ENCODE measurements at regions not wholly inside any gene's neighbourhood (a gene's known extent, or its start where the extent isn't known, plus 50 kb on each side); places are given as distances from the start of the nearest gene placed in this dataset.

DNA sequence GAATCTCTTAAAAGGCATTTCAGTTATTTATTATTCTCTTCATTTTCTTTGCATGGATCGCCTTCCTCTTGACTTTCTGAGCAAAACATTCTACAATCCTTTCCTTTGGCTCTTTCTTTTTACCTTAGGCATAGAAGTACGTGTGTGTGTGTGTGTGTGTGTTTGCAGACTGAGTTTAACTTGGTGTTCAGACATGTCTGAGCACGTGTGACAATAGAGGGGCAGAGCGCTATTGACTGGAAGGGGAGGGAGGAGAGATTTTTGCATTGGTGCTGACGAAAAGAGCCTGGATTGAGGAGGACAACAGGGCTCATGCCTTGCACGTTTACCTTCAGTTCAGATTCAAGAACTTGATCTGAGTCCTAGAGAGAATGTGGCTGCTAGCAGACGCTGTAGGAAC lies 129.8 kb downstream of the SEC23IP start:
- Mint-ChIP-seq H3K4me3 (no peak overlapping the region), H3K27ac (no peak overlapping the region), H3K9me3 (ENCODE audit: insufficient read depth) (peaks cover 2% of the 10 kb centered on the region), H3K4me1 (no peaks in the 10 kb centered on the region), H3K27me3 (peaks cover 50% of the 10 kb centered on the region)
- POLR2A ChIA-PET = no interaction called here
- Histone ChIP-seq H3K27me3 (replicated peaks in 1 of 4; ENCODE audit: control extremely low read depth in 1 of 4, control insufficient read depth in 3 of 4, insufficient read depth in 4 of 4, low read length in 3 of 4) (peaks cover 0 to 3% (median 0%) of the 10 kb centered on the region in 4 experiments), H3K36me3 (replicated peaks in 1 of 2; ENCODE audit: control extremely low read depth in 1 of 2, control insufficient read depth in 1 of 2, extremely low read depth in 1 of 2, insufficient read depth in 2 of 2, low read length in 1 of 2) (no peaks in the 10 kb centered on the region), H3K4me2 (replicated peaks; ENCODE audit: low read depth, low read length, poor library complexity, severe bottlenecking) (no peak overlapping the region), H3K4me1 (ENCODE audit: control insufficient read depth in 2 of 2, insufficient read depth in 2 of 2, low read length in 2 of 2) (no peaks in the 10 kb centered on the region), H3K4me3 (ENCODE audit: control extremely low read depth in 1 of 5, extremely low read depth in 1 of 5, insufficient read depth in 1 of 5, low read depth in 2 of 5, low read length in 4 of 5) (no peak overlapping the region), H3K27ac (ENCODE audit: low read length in 2 of 2) (no peak overlapping the region), H2AFZ (ENCODE audit: insufficient read depth, low read depth, low read length, poor library complexity, severe bottlenecking) (no peak overlapping the region), H3K79me2 (ENCODE audit: control insufficient read depth, insufficient read depth, low read length) (no peaks in the 10 kb centered on the region), H4K20me1 (ENCODE audit: control insufficient read depth, insufficient read depth, low read length, poor library complexity, severe bottlenecking) (no peaks in the 10 kb centered on the region), H3K9me3 (ENCODE audit: control extremely low read depth in 1 of 3, control insufficient read depth in 2 of 3, insufficient read depth in 1 of 3, low read length in 2 of 3) (no peaks in the 10 kb centered on the region), H3K9ac (ENCODE audit: low read length) (no peak overlapping the region)
- DNase-seq (no peak), ATAC-seq (ENCODE audit: low read depth) (no peak)
- CTCF ChIA-PET = no interaction called here
- intact Hi-C loops (cut with micrococcal nuclease) = no loop called here
- 92% methylated on average over 5 of the region's 7 CpGs for WGBS (ENCODE audit: insufficient coverage)
- TF ChIP-seq EZH2 (IDR thresholded peaks at IDR 0.05; ENCODE audit: borderline replicate concordance, insufficient read depth, low read depth, low read length, poor library complexity, severe bottlenecking) = no peak
- TF ChIP-seq, protein P1, sequence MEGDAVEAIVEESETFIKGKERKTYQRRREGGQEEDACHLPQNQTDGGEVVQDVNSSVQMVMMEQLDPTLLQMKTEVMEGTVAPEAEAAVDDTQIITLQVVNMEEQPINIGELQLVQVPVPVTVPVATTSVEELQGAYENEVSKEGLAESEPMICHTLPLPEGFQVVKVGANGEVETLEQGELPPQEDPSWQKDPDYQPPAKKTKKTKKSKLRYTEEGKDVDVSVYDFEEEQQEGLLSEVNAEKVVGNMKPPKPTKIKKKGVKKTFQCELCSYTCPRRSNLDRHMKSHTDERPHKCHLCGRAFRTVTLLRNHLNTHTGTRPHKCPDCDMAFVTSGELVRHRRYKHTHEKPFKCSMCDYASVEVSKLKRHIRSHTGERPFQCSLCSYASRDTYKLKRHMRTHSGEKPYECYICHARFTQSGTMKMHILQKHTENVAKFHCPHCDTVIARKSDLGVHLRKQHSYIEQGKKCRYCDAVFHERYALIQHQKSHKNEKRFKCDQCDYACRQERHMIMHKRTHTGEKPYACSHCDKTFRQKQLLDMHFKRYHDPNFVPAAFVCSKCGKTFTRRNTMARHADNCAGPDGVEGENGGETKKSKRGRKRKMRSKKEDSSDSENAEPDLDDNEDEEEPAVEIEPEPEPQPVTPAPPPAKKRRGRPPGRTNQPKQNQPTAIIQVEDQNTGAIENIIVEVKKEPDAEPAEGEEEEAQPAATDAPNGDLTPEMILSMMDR (IDR thresholded peaks at IDR 0.05) = no peak

DNA sequence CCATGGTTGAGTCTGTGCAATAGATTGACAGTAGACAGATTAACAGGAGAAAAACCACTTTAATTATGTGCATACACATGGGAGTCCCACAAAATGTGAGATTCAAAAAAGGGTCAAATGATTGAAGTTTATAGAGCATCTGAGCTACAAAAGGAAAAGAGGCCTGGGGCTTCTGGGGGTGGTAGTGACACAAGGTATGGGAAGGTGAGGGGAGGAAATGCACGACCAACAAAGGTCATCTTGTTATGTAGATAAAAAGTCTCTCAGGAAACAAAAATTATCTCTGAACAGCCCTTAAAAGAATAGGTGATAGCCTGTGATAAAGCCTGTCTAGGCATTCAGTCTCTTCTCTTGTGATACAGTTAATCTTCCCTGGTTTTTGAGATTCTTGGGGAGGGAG lies 141.7 kb downstream of the SEC23IP start:
- no CpG with 5 or more reads among the region's 1 CpG for WGBS (ENCODE audit: insufficient coverage)
- no peaks in the 10 kb centered on the region for H3K9me3 Mint-ChIP-seq (ENCODE audit: insufficient read depth)
- Histone ChIP-seq H4K20me1 (ENCODE audit: control insufficient read depth, insufficient read depth, low read length, poor library complexity, severe bottlenecking) (no peaks in the 10 kb centered on the region), H3K4me1 (ENCODE audit: control insufficient read depth in 2 of 2, insufficient read depth in 2 of 2, low read length in 2 of 2) (no peaks in the 10 kb centered on the region), H3K27me3 (replicated peaks in 1 of 4; ENCODE audit: control extremely low read depth in 1 of 4, control insufficient read depth in 3 of 4, insufficient read depth in 4 of 4, low read length in 3 of 4) (no peaks in the 10 kb centered on the region), H3K9ac (ENCODE audit: low read length) (no peak overlapping the region), H3K9me3 (ENCODE audit: control extremely low read depth in 1 of 3, control insufficient read depth in 2 of 3, insufficient read depth in 1 of 3, low read length in 2 of 3) (peaks cover 0 to 1% (median 0%) of the 10 kb centered on the region in 3 donors), H3K36me3 (replicated peaks in 1 of 2; ENCODE audit: control extremely low read depth in 1 of 2, control insufficient read depth in 1 of 2, extremely low read depth in 1 of 2, insufficient read depth in 2 of 2, low read length in 1 of 2) (no peaks in the 10 kb centered on the region), H3K4me3 (ENCODE audit: control extremely low read depth in 1 of 5, extremely low read depth in 1 of 5, insufficient read depth in 1 of 5, low read depth in 2 of 5, low read length in 4 of 5) (no peak overlapping the region), H3K79me2 (ENCODE audit: control insufficient read depth, insufficient read depth, low read length) (no peaks in the 10 kb centered on the region), H2AFZ (ENCODE audit: insufficient read depth, low read depth, low read length, poor library complexity, severe bottlenecking) (no peak overlapping the region), H3K4me2 (replicated peaks; ENCODE audit: low read depth, low read length, poor library complexity, severe bottlenecking) (no peak overlapping the region), H3K27ac (ENCODE audit: low read length in 2 of 2) (no peak overlapping the region)
- no peak overlapping the region for H3K4me3 Mint-ChIP-seq
- intact Hi-C loops (cut with micrococcal nuclease) = no loop called here
- CTCF ChIA-PET = no interaction called here
- no peak for ATAC-seq (ENCODE audit: low read depth)
- no peak for TF ChIP-seq EZH2 (IDR thresholded peaks at IDR 0.05; ENCODE audit: borderline replicate concordance, insufficient read depth, low read depth, low read length, poor library complexity, severe bottlenecking)
- TF ChIP-seq, protein P1 (IDR thresholded peaks at IDR 0.05) = no peak
- POLR2A ChIA-PET = no interaction called here
- DNase-seq = no peak
- no peaks in the 10 kb centered on the region for H3K4me1 Mint-ChIP-seq
- peaks cover 30% of the 10 kb centered on the region for H3K27me3 Mint-ChIP-seq
- no peak overlapping the region for H3K27ac Mint-ChIP-seq
